Colonic mucosa (tissue), 4 donors: ENCODE measurements at regions not wholly inside any gene's neighbourhood (a gene's known extent, or its start where the extent isn't known, plus 50 kb on each side); places are given as distances from the start of the nearest gene placed in this dataset.

ENCODE experiments used
- DNase-seq: peaks from one replicate; pipeline ENCODE4 v3.0.0-alpha.2; 2020
- H3K27ac ChIP-seq: fragments of 200-600 bp; one replicate; pipeline ENCODE4 v1.8.0; 2021
- H3K27me3 ChIP-seq: fragments of 200-600 bp; one replicate; pipeline ENCODE4 v1.8.0; 2021
- H3K36me3 ChIP-seq: fragments of 200-600 bp; one replicate; pipeline ENCODE4 v1.8.0; 2021
- H3K4me1 ChIP-seq: fragments of 200-600 bp; one replicate; pipeline ENCODE4 v1.8.0; 2021; ENCODE audit warnings: mild to moderate bottlenecking
- H3K4me3 ChIP-seq: fragments of 200-600 bp; one replicate; pipeline ENCODE4 v1.8.0; 2021
- H3K9ac ChIP-seq, 2 donors: one replicate each; pipeline ENCODE4 v1.7.0; 2013; ENCODE audit warnings: control low read depth in 2 of 2, low read depth in 2 of 2, low read length in 2 of 2
- H3K9me3 ChIP-seq: fragments of 200-600 bp; one replicate; pipeline ENCODE4 v1.8.0; 2021
- intact Hi-C: fragments of 100-400 bp; cut with DNase I; formaldehyde crosslinking; loops from one replicate; pipeline ENCODE4 v1.14.1; 2022
- TF ChIP-seq, protein P1 (sequence below): fragments of 200-600 bp; IDR thresholded peaks from one replicate; pipeline ENCODE4 v1.8.0; 2022; ENCODE audit warnings: antibody characterized with exemption, mild to moderate bottlenecking
- donor health status: healthy.
- donor health status: DM: no; HTN: no; CAD: no.
- donor health status: DM: no; HTN: no; CAD: no.

GRCh38 chr2:7201851-7202250, 284.6 kb downstream of the RNF144A start:
- no peak overlapping the region for H3K27ac ChIP-seq
- no peak overlapping the region for H3K9ac ChIP-seq
- TF ChIP-seq, protein P1, sequence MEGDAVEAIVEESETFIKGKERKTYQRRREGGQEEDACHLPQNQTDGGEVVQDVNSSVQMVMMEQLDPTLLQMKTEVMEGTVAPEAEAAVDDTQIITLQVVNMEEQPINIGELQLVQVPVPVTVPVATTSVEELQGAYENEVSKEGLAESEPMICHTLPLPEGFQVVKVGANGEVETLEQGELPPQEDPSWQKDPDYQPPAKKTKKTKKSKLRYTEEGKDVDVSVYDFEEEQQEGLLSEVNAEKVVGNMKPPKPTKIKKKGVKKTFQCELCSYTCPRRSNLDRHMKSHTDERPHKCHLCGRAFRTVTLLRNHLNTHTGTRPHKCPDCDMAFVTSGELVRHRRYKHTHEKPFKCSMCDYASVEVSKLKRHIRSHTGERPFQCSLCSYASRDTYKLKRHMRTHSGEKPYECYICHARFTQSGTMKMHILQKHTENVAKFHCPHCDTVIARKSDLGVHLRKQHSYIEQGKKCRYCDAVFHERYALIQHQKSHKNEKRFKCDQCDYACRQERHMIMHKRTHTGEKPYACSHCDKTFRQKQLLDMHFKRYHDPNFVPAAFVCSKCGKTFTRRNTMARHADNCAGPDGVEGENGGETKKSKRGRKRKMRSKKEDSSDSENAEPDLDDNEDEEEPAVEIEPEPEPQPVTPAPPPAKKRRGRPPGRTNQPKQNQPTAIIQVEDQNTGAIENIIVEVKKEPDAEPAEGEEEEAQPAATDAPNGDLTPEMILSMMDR: no peak
- no peaks in the 10 kb centered on the region for H3K4me1 ChIP-seq
- H3K36me3 ChIP-seq: no peaks in the 10 kb centered on the region
- no peak overlapping the region for H3K4me3 ChIP-seq
- intact Hi-C loops: no loop called here
- no peaks in the 10 kb centered on the region for H3K9me3 ChIP-seq
- no peaks in the 10 kb centered on the region for H3K27me3 ChIP-seq
- no peak for DNase-seq

- TF ChIP-seq, protein P1: peak; percentile 81
- H3K4me3 ChIP-seq: no peak overlapping the region
- intact Hi-C loops: no loop called here
- peak; percentile 35 for DNase-seq
- no peak overlapping the region for H3K9ac ChIP-seq
- H3K9me3 ChIP-seq: no peaks in the 10 kb centered on the region
- H3K27ac ChIP-seq: no peak overlapping the region
- H3K36me3 ChIP-seq: no peaks in the 10 kb centered on the region
- H3K27me3 ChIP-seq: no peaks in the 10 kb centered on the region
- H3K4me1 ChIP-seq: no peaks in the 10 kb centered on the region
These were observed 285.9 kb downstream of the RNF144A start for GRCh38 chr2:7203056-7203467.

DNA sequence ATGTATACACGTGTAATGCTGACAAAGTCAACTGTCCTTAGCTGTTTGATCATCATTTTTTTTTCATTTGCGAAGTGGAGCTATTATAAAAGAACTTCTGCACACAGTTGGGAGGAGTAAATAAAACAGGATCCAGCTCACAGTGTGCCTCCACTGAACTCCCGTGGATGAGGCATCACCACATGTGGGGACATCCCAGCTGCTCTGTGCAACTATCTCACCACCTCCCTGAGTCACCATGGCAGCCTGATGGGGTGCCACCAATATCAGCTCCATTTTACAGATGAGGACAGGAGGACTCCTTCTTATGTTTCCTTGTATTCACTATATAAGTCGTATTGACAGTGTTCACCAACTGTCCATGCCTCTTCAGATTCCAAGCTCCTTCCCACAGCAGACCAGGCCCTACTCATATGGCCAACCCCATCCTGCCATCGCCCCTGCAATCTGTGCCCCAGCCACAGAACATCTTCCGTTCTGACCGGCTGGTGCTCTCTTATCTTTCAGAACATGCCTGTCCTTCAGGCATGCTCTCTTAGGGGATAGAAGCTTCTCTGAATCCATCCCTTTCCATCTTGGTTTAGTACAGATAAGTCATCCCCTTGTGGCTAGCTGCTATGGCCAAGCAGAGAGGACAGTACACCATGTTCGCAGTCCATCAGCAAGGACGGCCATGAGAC, 288.1 kb downstream of the RNF144A start:
- no peaks in the 10 kb centered on the region for H3K36me3 ChIP-seq
- H3K27me3 ChIP-seq: no peaks in the 10 kb centered on the region
- no peaks in the 10 kb centered on the region for H3K9me3 ChIP-seq
- no peak overlapping the region for H3K27ac ChIP-seq
- intact Hi-C loops: loop anchor here (5.0 kb wide), 1 partner anchor 1482 kb away; no protein-coding TSS in a partner anchor
- H3K9ac ChIP-seq: no peak overlapping the region
- TF ChIP-seq, protein P1: no peak
- H3K4me1 ChIP-seq: no peaks in the 10 kb centered on the region
- no peak for DNase-seq
- no peak overlapping the region for H3K4me3 ChIP-seq

- H3K9ac ChIP-seq: no peak overlapping the region
- no peaks in the 10 kb centered on the region for H3K36me3 ChIP-seq
- H3K27ac ChIP-seq: no peak overlapping the region
- H3K27me3 ChIP-seq: no peaks in the 10 kb centered on the region
- intact Hi-C loops: loop anchor here (5.0 kb wide), 1 partner anchor 1481 kb away; no protein-coding TSS in a partner anchor
- DNase-seq: no peak
- H3K9me3 ChIP-seq: no peaks in the 10 kb centered on the region
- TF ChIP-seq, protein P1: no peak
- no peaks in the 10 kb centered on the region for H3K4me1 ChIP-seq
- no peak overlapping the region for H3K4me3 ChIP-seq
These were observed 289.0 kb downstream of the RNF144A start for GRCh38 chr2:7206111-7206810.

- no peak for DNase-seq
- intact Hi-C loops: loop anchor here (5.0 kb wide), 1 partner anchor 1480 kb away; no protein-coding TSS in a partner anchor
- Histone ChIP-seq H3K4me3 (no peak overlapping the region), H3K4me1 (no peaks in the 10 kb centered on the region), H3K9ac (no peak overlapping the region), H3K27ac (no peak overlapping the region), H3K27me3 (no peaks in the 10 kb centered on the region), H3K36me3 (no peaks in the 10 kb centered on the region), H3K9me3 (no peaks in the 10 kb centered on the region)
- TF ChIP-seq, protein P1: no peak
These were observed 290.4 kb downstream of the RNF144A start for GRCh38 chr2:7207631-7208030.
